NCI-H1930 (cell line): ENCODE measurements at regions not wholly inside any gene's neighbourhood (a gene's known extent, or its start where the extent isn't known, plus 50 kb on each side); places are given as distances from the start of the nearest gene placed in this dataset.

Experiments
- DNase-seq, 2 experiments: peaks; one replicate each; lab custom pipeline; 2025; lab: John Stamatoyannopoulos, UW

DNA sequence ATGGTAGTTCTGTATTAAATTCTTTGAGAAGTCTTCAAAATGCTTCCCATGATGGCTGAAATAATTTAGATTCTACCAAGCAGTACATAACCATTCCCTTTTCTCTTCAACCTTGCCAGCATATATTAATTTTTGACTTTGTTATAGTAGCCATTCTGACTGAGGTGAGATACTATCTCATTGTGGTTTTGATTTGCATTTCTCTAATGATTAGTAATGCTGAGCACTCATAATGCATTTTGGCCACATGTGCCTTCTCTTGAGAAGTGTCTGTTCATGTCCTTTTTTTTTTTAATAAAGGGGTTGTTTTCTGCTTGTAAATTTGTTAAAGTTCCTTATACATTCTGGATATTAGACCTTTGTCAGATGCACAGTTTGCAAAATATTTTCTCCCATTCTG, 173.9 kb downstream of the CALCRL start:
- DNase-seq: no peak

DNA sequence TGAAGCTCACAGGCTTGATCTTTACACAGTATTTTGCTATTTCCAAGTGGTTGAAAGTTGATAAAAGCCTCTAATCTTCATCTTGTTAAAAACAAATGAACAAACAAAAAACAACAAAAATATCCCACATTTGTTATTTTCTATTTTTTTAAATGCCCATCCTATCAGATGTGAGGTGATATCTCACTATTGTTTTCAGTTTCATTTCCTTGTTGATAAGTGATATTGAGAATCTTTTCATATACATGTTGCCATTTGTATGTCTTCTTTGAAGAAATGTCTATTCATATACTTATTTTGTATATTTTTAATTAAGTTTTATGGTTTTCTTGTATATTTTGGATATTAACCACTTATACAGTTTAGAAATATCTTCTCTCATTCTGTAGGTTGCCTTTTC, 175.8 kb downstream of the CALCRL start:
- no peak for DNase-seq

DNA sequence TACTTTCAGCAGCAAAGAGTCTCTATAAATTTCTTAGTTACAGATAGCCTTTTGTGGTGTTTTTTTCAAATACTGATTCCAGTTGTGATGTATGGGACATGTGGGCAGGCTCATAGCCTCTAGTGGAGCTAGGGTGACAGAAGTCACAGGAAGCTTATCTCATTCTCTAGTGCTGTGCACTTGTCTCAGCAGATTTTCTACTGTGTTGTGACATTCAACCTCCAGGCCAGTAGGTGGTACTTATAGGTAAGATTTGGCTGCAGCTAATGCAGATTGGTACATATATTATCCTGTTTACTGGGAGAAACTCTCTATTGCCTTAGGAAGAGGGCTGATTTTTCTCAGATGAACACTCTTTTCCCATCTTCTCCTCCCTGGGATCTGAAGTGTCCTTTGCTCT, 176.2 kb downstream of the CALCRL start:
- DNase-seq: no peak

DNA sequence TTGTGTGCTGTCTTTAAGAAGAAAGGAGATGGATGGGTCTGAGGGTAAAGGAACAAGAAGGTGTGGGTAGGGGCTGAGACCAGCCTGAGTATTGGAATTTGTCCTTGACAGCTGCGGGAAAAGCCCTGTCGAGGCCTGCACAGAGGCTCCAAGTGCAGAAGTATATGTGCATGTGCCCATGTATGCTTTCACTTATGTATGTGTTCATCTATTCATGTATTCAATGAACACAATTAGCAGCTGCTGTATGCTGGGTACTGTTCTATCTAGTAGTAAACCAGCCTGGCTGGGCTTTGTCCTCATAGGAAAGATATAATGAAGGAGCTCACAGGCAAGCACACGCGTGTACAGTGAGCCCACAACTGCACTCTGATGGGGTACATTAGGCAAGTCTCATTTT, 181.4 kb downstream of the CALCRL start:
- DNase-seq: no peak

DNA sequence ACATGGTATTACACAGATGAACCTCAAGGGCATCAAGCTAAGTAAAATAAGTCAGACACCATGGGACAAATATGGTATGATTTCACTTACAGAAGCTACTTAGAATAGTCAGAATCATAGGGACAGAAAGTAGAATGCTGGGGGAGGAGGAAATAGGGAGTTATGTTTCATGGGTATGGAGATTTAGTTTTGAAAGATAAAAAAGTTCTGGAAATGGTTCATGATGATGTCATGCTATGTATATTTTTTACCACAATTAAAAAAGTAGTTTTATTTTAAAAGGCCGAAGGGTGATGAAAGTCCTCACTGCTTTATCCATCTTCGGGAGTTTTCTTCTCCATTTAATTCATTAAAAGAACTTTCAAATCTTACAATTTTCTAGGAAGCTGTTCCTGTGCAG, 181.9 kb downstream of the CALCRL start:
- DNase-seq: no peak

DNA sequence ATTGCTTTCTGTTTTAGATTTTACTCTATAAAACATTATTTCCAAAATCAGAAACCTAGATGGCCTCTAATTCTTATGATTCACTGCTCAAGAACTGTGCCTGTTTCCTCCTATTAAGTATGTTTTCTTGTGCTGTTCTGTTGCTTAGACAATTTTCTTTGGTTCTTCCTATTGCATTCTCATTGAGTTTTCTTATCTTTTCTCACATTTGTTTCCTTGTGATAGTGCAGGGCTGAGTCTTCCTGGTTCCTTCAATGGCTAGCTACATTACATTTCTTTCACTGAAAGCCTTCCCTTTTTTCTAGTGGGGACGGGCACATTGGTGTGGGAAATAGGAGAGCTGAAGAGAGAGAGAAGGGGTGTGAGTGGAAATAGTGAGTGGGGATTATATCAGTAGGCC, 183.4 kb downstream of the CALCRL start:
- no peak for DNase-seq

DNA sequence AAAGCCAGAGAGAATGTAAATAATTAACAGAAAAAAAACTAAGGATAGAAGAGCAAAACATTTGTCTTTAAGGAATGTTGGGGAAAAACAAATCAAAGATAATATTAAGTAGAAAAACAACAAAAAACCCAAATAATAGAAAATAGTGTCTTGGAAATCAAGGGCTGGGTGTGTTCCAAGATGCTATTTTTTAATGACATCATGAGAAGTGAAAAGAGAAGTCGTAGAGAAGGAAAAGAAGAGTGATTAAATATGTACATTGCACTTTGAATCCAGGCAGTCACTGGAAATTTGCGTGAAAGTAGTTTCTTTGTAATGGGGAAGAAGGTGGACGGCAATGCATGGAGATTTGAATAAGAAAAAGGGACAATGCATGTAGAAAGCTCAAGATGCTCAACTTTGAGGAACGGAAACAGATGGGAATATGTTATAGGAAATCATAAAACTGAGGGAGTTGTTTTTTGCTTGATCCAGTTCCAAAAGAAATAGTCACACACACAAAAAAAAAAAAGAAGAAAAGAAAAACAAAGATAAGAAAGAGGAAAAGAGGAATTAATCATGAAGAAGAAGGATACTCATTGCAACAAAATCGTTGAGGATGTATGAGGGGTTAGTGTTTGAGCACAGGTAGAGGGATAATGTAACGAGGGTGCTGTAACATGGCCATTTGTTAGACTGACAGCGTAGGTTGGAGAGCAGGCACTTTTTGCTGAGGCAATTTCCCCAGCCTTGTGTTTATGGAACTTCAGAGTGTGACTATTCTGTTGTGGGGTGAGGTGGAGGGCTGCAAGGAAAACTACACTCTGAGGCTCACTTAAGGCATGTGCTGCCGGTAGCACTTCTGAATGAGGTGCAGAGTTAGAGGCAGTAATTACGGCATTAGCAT, 184.1 kb downstream of the CALCRL start:
- DNase-seq: no peak

DNA sequence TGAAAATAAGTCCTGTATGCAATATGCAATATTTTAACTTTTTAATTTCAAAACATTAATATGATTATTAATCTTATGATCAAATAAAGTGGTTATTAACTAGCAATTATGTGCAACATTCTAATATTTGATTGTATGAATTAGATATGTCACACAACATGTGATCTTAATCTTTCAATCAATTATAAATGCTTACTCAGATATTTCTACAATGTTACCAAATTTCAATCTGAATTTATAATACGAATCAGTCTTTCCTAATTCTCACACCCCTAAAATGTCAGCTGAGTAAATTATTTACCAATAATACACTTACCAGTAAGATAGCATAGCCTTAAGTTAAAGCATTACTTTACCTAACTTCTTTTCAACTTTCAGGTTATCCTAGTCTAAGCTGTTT, 186.3 kb downstream of the CALCRL start:
- DNase-seq: no peak

DNA sequence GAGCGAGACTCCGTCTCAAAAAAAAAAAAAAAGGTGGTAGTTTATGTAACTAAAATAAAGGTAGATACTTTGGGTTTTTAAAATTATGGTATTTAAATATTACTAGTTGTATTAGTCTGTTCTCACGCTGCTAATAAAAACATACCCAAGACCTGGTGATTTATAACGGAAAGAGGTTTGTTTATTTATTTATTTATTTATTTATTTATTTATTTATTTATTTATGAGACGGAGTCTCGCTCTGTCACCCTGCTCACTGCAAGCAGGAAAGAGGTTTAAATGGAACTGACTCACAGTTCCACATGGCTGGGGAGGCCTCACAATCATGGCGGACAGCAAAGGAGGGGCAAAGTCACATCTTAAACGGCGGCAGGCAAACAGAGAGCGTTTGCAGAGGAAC, 196.0 kb downstream of the CALCRL start:
- no peak for DNase-seq

DNA sequence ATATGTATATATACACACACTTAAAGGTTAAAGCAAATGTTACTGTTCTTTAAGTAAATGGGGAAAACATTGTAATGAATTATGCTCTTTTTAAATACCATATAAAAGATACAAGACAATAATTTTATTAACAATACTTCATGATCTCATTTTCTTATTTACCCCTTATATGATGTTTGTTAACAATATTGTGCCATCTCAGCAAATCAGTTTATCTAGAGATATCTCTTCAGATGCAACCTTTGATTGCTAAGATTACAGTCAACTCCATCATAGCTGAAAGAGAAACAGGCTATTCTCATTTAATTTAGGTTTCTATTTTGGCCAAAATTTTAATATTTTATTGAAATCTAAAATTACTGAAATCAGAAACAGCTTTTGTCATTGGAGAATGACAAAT, 197.9 kb downstream of the CALCRL start:
- no peak for DNase-seq

DNA sequence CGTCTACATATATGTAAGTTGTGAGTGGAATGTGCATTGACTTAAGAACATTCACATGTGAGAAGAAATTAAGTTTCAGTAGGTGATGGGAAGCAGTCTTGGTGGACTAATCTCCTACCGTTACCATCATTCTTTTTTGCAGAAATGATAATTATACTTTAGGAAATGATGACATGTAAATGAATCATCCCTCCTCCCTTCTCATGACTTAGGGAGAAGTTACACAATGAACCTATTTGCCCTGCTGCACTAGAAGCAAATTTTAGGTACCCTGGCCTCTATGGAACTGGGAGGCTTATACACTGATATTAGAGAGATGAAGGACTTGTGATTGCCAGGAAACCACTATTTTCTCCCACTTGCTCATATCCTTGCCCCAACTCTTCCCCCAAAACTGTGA, 214.2 kb downstream of the CALCRL start:
- DNase-seq: no peak

DNA sequence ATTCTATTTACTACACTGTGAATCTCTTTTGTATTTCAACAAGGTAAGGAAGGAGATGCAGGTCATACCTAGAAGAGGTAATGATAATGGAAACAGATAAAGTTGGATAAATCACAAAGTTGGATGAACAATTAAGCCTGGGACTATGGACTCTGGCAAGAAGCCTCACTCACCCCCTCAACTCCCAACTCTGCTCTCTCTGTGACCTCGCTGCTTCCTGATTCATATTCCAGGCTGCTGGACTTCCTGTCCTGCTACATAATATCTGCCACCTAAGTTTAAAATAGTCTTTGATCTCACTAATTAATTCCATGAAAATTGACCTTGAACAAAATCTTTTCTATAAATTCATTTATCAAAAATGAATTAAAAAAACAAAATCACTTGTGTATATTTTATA, 215.3 kb downstream of the CALCRL start:
- DNase-seq: no peak

DNA sequence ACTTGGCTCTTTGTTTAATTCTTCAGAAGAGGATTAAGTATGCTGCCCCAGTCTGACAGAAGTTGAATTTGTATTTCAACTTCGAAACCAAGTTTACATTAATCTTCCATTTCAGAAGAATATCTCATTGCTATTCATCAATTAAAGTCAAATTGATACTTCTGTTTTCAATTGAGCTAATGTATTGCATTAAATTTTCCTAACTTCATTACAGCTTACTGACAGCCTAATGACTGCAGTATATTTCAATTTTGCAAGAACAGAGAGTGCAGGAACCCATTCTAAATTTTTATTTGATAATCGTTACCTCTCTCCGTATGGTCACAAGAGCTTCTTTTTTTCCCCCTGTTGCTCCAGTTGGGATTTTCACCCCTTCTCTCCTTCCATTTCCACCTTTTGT, 218.0 kb downstream of the CALCRL start:
- no peak for DNase-seq

DNA sequence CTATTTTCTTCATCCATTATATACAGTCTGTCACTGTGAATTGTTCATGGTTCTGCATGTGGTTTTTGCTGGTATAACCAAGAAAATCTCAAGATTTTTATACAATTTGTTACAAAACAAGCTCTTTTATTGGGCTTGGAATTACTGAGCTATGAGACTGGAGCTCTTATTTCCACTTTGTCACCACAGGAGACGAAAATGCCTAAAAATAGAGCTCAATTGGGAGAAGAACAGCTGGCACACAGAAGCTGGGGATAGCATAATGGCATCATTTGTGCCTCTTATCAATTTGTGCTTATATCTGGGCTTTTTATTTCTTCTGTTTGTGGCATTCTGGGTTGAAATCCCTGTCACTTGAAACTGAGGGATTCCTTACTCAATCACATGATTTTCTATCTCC, 219.1 kb downstream of the CALCRL start:
- no peak for DNase-seq

DNA sequence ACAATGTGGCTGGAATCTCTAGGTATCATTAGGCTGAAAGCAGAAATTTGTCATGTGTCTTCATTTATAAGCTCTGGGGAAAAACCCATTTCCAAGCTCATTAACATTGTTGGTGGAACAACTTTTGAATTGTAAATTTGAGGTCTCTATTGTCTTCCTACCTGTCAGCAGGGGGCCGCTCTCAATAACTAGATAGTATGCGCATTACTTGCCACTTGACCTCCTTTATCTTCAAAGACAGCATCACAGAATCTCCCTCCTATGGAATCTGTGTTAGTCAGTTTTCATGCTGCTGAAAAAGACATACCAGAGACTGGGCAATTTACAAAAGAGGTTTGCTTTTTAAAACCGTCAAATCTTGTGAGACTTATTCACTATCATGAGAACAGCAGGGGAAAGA, 223.1 kb downstream of the CALCRL start:
- DNase-seq: no peak

DNA sequence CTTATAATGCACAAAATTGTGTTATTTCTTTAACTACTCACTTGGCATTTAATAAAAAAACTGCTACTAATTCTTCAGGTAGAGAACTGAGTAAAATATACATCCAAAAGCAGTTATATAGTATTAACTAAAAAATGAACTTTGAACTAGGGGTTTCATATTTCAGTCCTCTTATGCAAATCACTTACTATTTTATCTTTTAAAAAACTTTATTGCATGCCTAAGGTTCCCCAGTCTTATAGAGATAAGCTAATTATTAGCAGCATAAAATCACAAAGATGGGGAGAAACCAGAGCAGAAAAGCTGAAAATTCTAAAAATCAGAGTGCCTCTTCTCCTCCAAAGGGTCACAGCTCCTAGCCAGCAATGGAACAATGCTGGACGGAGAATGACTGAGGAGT, 228.0 kb downstream of the CALCRL start:
- no peak for DNase-seq

DNA sequence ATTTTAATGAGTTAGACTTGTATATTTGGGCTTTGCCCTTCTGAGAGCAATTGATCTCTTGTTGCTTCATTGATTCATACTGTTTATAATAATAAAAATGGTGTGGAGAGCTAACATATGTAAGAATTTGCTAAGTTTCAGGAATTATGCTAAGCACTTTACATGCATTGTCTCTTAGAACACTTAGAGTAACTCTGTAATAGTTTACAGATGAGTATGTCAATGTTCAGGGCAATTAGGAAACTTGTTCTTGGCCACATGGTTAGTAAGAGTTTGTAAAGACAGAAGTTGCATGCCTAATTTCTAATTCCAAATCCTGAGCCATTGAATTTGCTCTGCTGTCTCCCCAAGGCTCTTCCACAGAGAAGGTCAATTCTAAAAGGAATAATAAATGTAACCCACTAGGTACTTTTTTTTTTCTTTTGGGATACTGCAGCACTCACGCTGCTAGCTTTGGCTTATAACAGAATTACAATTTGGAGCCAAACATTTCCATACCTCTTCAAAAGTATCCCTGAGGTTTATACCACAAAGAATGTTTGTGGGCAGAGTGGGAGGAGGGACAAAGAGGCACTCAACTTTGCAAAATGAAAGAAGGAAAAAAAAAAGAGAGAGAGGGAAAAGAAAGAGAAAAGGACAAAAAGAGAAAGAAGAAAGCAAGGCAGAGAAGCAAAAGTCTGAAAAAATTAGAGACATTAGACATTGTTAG, 232.4 kb downstream of the CALCRL start:
- DNase-seq: no peak

DNA sequence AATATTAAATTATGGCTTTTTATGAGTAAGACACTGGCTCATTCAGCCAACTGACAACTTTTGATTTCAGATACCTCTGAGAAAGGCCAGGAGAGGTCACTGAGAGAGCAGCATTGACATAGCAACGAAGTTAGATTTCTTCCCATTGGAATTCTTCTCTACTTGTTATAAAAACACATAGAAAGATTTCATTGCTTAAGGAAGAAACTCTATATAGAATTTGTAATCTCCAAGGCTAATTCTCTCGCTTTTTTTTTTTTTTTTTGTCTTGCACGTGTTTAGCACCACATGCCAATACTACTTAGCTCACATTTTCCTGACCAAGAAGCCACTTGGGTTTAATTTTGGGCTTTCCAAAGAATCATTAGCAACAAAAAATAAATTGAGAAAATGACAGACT, 233.7 kb downstream of the CALCRL start:
- no peak for DNase-seq

DNA sequence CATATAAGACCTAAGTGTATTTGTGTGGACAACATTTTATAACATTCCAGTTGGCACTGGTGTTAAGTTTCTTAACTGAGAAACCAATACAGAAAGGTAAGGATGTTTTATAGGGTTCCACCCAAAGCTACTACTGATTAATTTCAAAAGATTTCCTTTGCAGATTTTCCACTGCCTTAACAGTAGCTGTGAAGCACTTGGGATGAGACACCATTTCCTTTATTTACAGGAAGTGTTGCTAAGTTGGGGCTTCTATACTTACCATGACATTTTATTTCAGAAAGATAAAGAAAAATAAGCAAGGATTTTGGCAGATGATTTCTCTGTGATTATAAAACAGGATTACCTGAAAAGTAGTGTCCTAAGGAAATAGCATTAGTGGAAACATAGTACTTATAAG, 234.3 kb downstream of the CALCRL start:
- DNase-seq: no peak

DNA sequence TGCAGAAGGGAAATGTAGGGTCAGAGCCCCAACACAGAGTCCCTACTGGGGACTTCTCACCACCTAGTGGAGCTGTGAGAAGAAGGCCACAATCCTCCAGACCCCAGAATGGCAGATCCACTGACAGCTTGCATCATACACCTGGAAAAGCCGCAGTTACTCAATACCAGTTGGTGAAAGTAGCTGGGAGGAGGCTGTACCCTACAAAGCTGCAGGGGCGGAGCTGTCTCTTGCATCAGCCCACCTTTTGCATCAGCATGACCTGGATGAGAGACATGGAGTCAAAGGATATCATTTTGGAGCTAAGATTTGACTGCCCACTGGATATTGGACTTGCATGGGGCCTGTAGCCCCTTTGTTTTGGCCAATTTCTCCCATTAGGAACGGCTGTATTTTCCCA, 237.3 kb downstream of the CALCRL start:
- DNase-seq: no peak

DNA sequence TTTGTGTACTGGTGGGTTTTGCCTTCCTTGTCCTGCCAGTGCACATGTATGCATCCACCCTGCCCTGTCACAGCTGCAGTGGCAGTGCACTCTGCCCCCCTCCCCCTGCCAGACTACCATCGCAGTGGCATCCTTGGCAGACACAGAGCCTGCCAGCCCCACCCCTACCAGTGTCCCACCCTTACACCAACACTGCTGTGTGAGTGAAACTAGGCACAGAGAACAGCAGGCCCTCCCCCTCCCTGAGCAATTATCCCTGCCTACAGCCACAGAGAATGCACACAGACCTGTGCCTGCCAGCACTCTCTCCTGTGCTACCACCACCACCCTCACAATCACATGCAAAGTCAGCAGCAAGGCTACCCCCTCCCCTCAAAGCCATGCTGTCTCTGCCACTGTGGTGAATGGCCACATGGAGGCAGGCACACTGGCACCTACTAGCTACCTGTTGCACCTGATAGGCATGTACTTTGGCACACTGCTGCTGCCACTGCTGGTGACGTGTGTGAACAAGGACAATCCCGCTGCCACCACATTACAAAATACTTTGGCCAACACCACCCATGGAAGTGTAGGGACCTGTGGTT, 239.8 kb downstream of the CALCRL start:
- no peak for DNase-seq

DNA sequence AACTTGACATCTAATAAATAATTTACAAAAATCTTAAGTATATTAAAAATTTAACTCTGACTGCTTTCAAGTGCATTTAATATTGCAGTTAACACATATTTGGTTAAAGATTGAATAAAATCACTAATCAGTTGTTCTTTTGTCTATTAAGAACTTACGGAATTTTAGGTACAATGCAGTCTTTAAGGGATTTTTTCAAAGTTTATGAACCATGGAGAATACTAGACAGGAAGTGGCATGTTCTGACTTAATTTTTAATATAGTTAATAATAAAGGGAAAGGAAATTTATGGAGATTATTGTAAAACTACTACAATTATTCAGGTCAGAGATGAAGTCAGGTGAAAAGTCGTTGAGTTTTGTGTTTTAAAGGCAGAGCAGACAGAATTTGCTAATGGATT, 240.9 kb downstream of the CALCRL start:
- no peak for DNase-seq

DNA sequence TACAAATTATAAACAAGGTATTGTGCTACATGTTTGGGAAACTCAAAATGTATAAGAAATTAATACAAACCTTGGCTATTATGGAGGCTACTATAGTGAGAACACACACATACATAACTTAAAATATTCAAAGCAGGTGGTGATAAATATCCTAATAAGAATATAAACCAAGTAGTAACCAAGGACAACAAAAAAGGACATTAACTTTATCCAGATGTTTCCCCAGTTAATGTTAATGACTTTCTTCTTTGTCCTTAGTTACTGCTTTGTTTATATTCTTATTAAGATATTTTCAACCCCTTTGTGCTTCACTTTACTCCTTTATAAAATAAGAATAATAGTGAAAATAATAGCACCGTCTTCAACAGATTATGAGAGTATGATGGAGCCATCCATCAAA, 241.6 kb downstream of the CALCRL start:
- no peak for DNase-seq
